ENCODE measurements at regions not wholly inside any gene's neighbourhood (a gene's known extent, or its start where the extent isn't known, plus 50 kb on each side); places are given as distances from the start of the nearest gene placed in this dataset.
"Not testable (repeated sequence)": the region's sequence is repeated elsewhere in the genome, so short reads cannot be mapped to it uniquely, and the experiment has no call there.

DNA sequence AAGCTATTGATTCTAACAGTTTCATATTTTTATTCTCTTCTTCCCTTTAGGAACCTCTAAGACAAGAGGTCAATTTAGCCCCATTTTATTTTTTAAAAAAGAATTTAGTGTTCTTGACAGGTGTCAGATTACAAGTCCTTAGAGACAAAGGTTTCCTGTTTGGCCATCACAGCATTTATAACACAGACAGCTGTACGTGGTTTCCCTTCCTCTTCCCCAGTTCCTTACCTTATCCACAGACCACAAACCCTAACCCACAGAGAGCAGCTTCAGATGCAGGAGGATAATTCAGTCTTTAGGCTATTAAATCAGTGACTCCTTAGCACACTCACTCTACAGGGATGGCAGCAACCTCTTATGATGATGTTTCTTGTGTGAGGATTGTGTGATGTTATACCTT lies 1210.1 kb downstream of the DIAPH3 start:
- no peak overlapping the region for H3K4me3 ChIP-seq (replicated peaks; ENCODE audit: low read depth, low read length)
- TF ChIP-seq CTCF (IDR thresholded peaks at IDR 0.05; ENCODE audit: low read depth, low read length, missing control alignments): no peak
- DNase-seq (ENCODE audit: extremely low read depth, low read depth): no peak

- DNase-seq (ENCODE audit: extremely low read depth, low read depth): no peak
- H3K4me3 ChIP-seq (replicated peaks; ENCODE audit: low read depth, low read length): no peak overlapping the region
- TF ChIP-seq CTCF (IDR thresholded peaks at IDR 0.05; ENCODE audit: low read depth, low read length, missing control alignments): no peak
Measured at GRCh38 chr13:58955546-58956385, 1208.0 kb downstream of the DIAPH3 start.

DNA sequence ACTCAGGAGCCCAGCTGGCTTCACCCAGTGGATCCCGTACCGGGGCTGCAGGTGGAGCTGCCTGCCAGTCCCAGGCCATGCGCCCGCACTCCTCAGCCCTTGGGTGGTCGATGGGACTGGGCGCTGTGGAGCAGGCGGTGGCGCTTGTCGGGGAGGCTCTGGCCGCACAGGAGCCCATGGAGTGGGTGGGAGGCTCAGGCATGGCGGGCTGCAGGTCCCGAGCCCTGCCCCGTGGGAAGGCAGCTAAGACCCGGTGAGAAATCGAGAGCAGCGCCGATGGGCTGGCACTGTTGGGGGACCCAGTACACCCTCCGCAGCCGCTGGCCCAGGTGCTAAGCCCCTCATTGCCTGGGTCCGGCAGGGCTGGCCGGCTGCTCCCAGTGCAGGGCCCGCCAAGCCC lies 1205.6 kb downstream of the DIAPH3 start:
- H3K4me3 ChIP-seq (replicated peaks; ENCODE audit: low read depth, low read length); DNase-seq (ENCODE audit: extremely low read depth, low read depth): not testable (repeated sequence)

GRCh38 chr13:58960888-58961287 lies 1202.8 kb downstream of the DIAPH3 start:
- TF ChIP-seq CTCF (IDR thresholded peaks at IDR 0.05; ENCODE audit: low read depth, low read length, missing control alignments): no peak
- H3K4me3 ChIP-seq (replicated peaks; ENCODE audit: low read depth, low read length): no peak overlapping the region
- DNase-seq (ENCODE audit: extremely low read depth, low read depth): no peak

DNA sequence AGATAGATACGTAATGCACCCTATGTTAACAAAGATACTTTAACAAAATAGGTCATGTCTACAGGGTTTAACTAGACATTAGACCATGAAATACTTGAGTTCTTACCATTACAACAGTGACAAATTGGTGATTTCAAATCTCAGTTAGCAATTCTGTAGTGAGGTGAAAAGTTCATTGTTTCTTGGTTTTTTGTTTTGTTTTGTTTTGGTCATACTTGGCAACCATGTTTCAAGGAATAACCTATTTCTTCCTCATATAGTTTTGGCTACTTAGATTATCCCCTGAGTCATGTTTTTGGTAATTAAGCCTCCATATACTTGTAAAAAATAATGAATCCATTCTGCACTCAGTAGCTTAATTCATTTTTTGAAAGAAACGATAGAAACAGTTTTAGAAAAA lies 1200.4 kb downstream of the DIAPH3 start:
- DNase-seq (ENCODE audit: extremely low read depth, low read depth): no peak
- H3K4me3 ChIP-seq (replicated peaks; ENCODE audit: low read depth, low read length): no peak overlapping the region
- no peak for TF ChIP-seq CTCF (IDR thresholded peaks at IDR 0.05; ENCODE audit: low read depth, low read length, missing control alignments)

- DNase-seq (ENCODE audit: extremely low read depth, low read depth): no peak
- no peak for TF ChIP-seq CTCF (IDR thresholded peaks at IDR 0.05; ENCODE audit: low read depth, low read length, missing control alignments)
- no peak overlapping the region for H3K4me3 ChIP-seq (replicated peaks; ENCODE audit: low read depth, low read length)
Measured at GRCh38 chr13:58964048-58964447, 1199.7 kb downstream of the DIAPH3 start.

DNA sequence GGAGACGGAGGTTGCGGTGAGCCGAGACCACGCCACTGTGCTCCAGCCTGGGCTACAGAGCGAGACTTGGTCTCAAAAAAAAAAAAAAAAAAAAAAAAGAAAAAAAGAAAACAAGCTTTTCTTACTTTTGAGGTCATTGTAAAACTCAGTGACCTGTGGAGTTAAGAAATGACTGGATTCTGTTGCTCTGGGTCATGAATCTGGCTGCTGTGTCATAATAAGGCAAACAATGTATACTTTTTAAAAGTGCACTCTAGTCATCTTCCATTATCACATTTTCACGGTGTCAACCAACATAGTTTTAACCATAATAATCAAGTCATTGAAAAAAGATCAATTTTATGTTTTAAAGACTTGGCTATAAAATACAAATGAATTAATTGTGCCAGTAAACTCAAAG lies 1186.6 kb downstream of the DIAPH3 start:
- TF ChIP-seq CTCF (IDR thresholded peaks at IDR 0.05; ENCODE audit: low read depth, low read length, missing control alignments): no peak
- no peak overlapping the region for H3K4me3 ChIP-seq (replicated peaks; ENCODE audit: low read depth, low read length)
- no peak for DNase-seq (ENCODE audit: extremely low read depth, low read depth)
